Stomach smooth muscle (tissue), 2 donors: ENCODE measurements at regions not wholly inside any gene's neighbourhood (a gene's known extent, or its start where the extent isn't known, plus 50 kb on each side); places are given as distances from the start of the nearest gene placed in this dataset.

Experiments used
- H3K27ac ChIP-seq: one replicate; pipeline ENCODE4 v1.7.0; 2013; ENCODE audit warnings: mild to moderate bottlenecking, low read length, inconsistent platforms
- H3K27me3 ChIP-seq, 2 donors: one replicate each; pipeline ENCODE4 v1.7.0; 2013; ENCODE audit warnings: low read length in 2 of 2; ENCODE audit not compliant: insufficient read depth in 2 of 2, control insufficient read depth in 1 of 2
- H3K36me3 ChIP-seq, 2 donors: one replicate each; pipeline ENCODE4 v1.7.0; 2013; ENCODE audit warnings: low read length in 2 of 2; ENCODE audit not compliant: control insufficient read depth in 2 of 2, insufficient read depth in 2 of 2
- H3K4me1 ChIP-seq: one replicate; pipeline ENCODE4 v1.7.0; 2013; ENCODE audit warnings: low read length; ENCODE audit not compliant: control insufficient read depth, insufficient read depth
- H3K4me3 ChIP-seq, 2 donors: one replicate each; pipeline ENCODE4 v1.7.0; 2013; ENCODE audit warnings: low read length in 2 of 2
- H3K9ac ChIP-seq, 2 donors: one replicate each; pipeline ENCODE4 v1.7.0; 2013; ENCODE audit warnings: low read length in 2 of 2, mild to moderate bottlenecking in 1 of 2
- H3K9me3 ChIP-seq, 2 donors: one replicate each; pipeline ENCODE4 v1.7.0; 2013; ENCODE audit warnings: low read length in 2 of 2; ENCODE audit not compliant: control insufficient read depth in 2 of 2
- donor health status: healthy.
- donor health status: Pancreatic carcinoma.

GRCh38 chr20:36104244-36104643 lies 50.3 kb upstream of the EPB41L1 start:
- Histone ChIP-seq H3K27ac (no peak overlapping the region), H3K36me3 (no peaks in the 10 kb centered on the region), H3K27me3 (no peaks in the 10 kb centered on the region), H3K4me3 (no peak overlapping the region), H3K9me3 (no peaks in the 10 kb centered on the region), H3K9ac (no peak overlapping the region), H3K4me1 (peaks cover 5% of the 10 kb centered on the region)
